ENCODE measurements at regions not wholly inside any gene's neighbourhood (a gene's known extent, or its start where the extent isn't known, plus 50 kb on each side); places are given as distances from the start of the nearest gene placed in this dataset.
"Not testable (repeated sequence)": the region's sequence is repeated elsewhere in the genome, so short reads cannot be mapped to it uniquely, and the experiment has no call there.

- DNase-seq; H3K27me3 Mint-ChIP-seq; H3K27me3 ChIP-seq (ENCODE audit: control insufficient read depth, insufficient read depth, low read length); H3K9me3 ChIP-seq (ENCODE audit: control insufficient read depth in 2 of 2, low read length in 2 of 2); H3K9me3 Mint-ChIP-seq; H3K36me3 Mint-ChIP-seq; H3K36me3 ChIP-seq (ENCODE audit: control insufficient read depth, insufficient read depth, low read length); H3K4me3 ChIP-seq (ENCODE audit: low read depth, low read length); H3K27ac Mint-ChIP-seq; H3K4me3 Mint-ChIP-seq; H3K27ac ChIP-seq (ENCODE audit: insufficient read depth, low read length, poor library complexity, severe bottlenecking); ATAC-seq (ENCODE audit: low read depth in 2 of 2): not testable (repeated sequence)
- peaks cover 10 to 23% (median 16%) of the 10 kb centered on the region in 4 donors for H3K4me1 Mint-ChIP-seq
- peaks cover 15% of the 10 kb centered on the region for H3K4me1 ChIP-seq (ENCODE audit: control insufficient read depth, insufficient read depth, low read length, poor library complexity, severe bottlenecking)
Observed at GRCh38 chr15:22249511-22249910, 169.2 kb downstream of the OR4M2 start.

GRCh38 chr15:22250501-22251290 lies 170.4 kb downstream of the OR4M2 start:
- H3K9me3 ChIP-seq (ENCODE audit: control insufficient read depth in 2 of 2, low read length in 2 of 2); ATAC-seq (ENCODE audit: low read depth in 2 of 2); H3K27me3 ChIP-seq (ENCODE audit: control insufficient read depth, insufficient read depth, low read length); H3K4me3 Mint-ChIP-seq; H3K27me3 Mint-ChIP-seq; H3K36me3 Mint-ChIP-seq; DNase-seq; H3K27ac Mint-ChIP-seq; H3K27ac ChIP-seq (ENCODE audit: insufficient read depth, low read length, poor library complexity, severe bottlenecking); H3K4me3 ChIP-seq (ENCODE audit: low read depth, low read length); H3K9me3 Mint-ChIP-seq; H3K36me3 ChIP-seq (ENCODE audit: control insufficient read depth, insufficient read depth, low read length): not testable (repeated sequence)
- H3K4me1 ChIP-seq (ENCODE audit: control insufficient read depth, insufficient read depth, low read length, poor library complexity, severe bottlenecking), result peaks cover 22% of the 10 kb centered on the region
- H3K4me1 Mint-ChIP-seq, result peaks cover 15 to 35% (median 23%) of the 10 kb centered on the region in 4 donors

- H3K4me3 Mint-ChIP-seq, result no peak overlapping the region
- Histone ChIP-seq H3K4me3 (ENCODE audit: low read depth, low read length) (no peak overlapping the region), H3K36me3 (ENCODE audit: control insufficient read depth, insufficient read depth, low read length) (no peaks in the 10 kb centered on the region), H3K4me1 (ENCODE audit: control insufficient read depth, insufficient read depth, low read length, poor library complexity, severe bottlenecking) (peaks cover 22% of the 10 kb centered on the region), H3K9me3 (ENCODE audit: control insufficient read depth in 2 of 2, low read length in 2 of 2) (no peaks in the 10 kb centered on the region), H3K27ac (ENCODE audit: insufficient read depth, low read length, poor library complexity, severe bottlenecking) (no peak overlapping the region), H3K27me3 (ENCODE audit: control insufficient read depth, insufficient read depth, low read length) (no peaks in the 10 kb centered on the region)
- H3K36me3 Mint-ChIP-seq, result peaks cover 6% of the 10 kb centered on the region
- H3K4me1 Mint-ChIP-seq, result peaks cover 11 to 41% (median 25%) of the 10 kb centered on the region in 4 donors
- no peaks in the 10 kb centered on the region for H3K9me3 Mint-ChIP-seq
- H3K27ac Mint-ChIP-seq, result peak overlapping the region in 1 of 3 donors; percentile 6
- no peak for ATAC-seq (ENCODE audit: low read depth in 2 of 2)
- H3K27me3 Mint-ChIP-seq, result no peaks in the 10 kb centered on the region
- no peak for DNase-seq
Observed at GRCh38 chr15:22251422-22251821, 171.1 kb downstream of the OR4M2 start.

GRCh38 chr15:22252047-22252446 lies 171.7 kb downstream of the OR4M2 start:
- H3K36me3 ChIP-seq (ENCODE audit: control insufficient read depth, insufficient read depth, low read length); DNase-seq; H3K27ac ChIP-seq (ENCODE audit: insufficient read depth, low read length, poor library complexity, severe bottlenecking); H3K27me3 ChIP-seq (ENCODE audit: control insufficient read depth, insufficient read depth, low read length); H3K27me3 Mint-ChIP-seq; ATAC-seq (ENCODE audit: low read depth in 2 of 2); H3K9me3 ChIP-seq (ENCODE audit: control insufficient read depth in 2 of 2, low read length in 2 of 2); H3K36me3 Mint-ChIP-seq; H3K9me3 Mint-ChIP-seq; H3K4me3 ChIP-seq (ENCODE audit: low read depth, low read length): not testable (repeated sequence)
- peaks cover 22% of the 10 kb centered on the region for H3K4me1 ChIP-seq (ENCODE audit: control insufficient read depth, insufficient read depth, low read length, poor library complexity, severe bottlenecking)
- peak overlapping the region in 1 of 3 donors; percentile 6 for H3K27ac Mint-ChIP-seq
- peak overlapping the region in 1 of 4 donors; percentile 1 for H3K4me3 Mint-ChIP-seq
- H3K4me1 Mint-ChIP-seq, result peaks cover 11 to 45% (median 25%) of the 10 kb centered on the region in 4 donors

- Mint-ChIP-seq H3K4me3 (peak overlapping the region in 1 of 4 donors; percentile 45), H3K4me1 (peaks cover 11 to 45% (median 25%) of the 10 kb centered on the region in 4 donors), H3K27ac (peak overlapping the region in 1 of 3 donors; percentile 6)
- not testable (repeated sequence) for ATAC-seq (ENCODE audit: low read depth in 2 of 2); DNase-seq; H3K9me3 ChIP-seq (ENCODE audit: control insufficient read depth in 2 of 2, low read length in 2 of 2); H3K9me3 Mint-ChIP-seq; H3K27me3 Mint-ChIP-seq; H3K36me3 Mint-ChIP-seq; H3K27ac ChIP-seq (ENCODE audit: insufficient read depth, low read length, poor library complexity, severe bottlenecking); H3K4me3 ChIP-seq (ENCODE audit: low read depth, low read length); H3K36me3 ChIP-seq (ENCODE audit: control insufficient read depth, insufficient read depth, low read length); H3K27me3 ChIP-seq (ENCODE audit: control insufficient read depth, insufficient read depth, low read length)
- H3K4me1 ChIP-seq (ENCODE audit: control insufficient read depth, insufficient read depth, low read length, poor library complexity, severe bottlenecking), result peaks cover 22% of the 10 kb centered on the region
Observed at GRCh38 chr15:22252521-22252920, 172.2 kb downstream of the OR4M2 start.

GRCh38 chr15:22253002-22253675 lies 172.8 kb downstream of the OR4M2 start:
- not testable (repeated sequence) for ATAC-seq (ENCODE audit: low read depth in 2 of 2); H3K27ac ChIP-seq (ENCODE audit: insufficient read depth, low read length, poor library complexity, severe bottlenecking); H3K4me3 ChIP-seq (ENCODE audit: low read depth, low read length); H3K27me3 ChIP-seq (ENCODE audit: control insufficient read depth, insufficient read depth, low read length); H3K9me3 ChIP-seq (ENCODE audit: control insufficient read depth in 2 of 2, low read length in 2 of 2); DNase-seq; H3K27me3 Mint-ChIP-seq; H3K36me3 Mint-ChIP-seq; H3K36me3 ChIP-seq (ENCODE audit: control insufficient read depth, insufficient read depth, low read length); H3K9me3 Mint-ChIP-seq
- H3K4me1 Mint-ChIP-seq, result peaks cover 11 to 45% (median 24%) of the 10 kb centered on the region in 4 donors
- H3K4me3 Mint-ChIP-seq, result peak overlapping the region in 1 of 4 donors; percentile 45
- H3K4me1 ChIP-seq (ENCODE audit: control insufficient read depth, insufficient read depth, low read length, poor library complexity, severe bottlenecking), result peaks cover 22% of the 10 kb centered on the region
- H3K27ac Mint-ChIP-seq, result peak overlapping the region in 2 of 3 donors; percentile 37 to 85

- Histone ChIP-seq H3K9me3 (ENCODE audit: control insufficient read depth in 2 of 2, low read length in 2 of 2) (no peaks in the 10 kb centered on the region), H3K36me3 (ENCODE audit: control insufficient read depth, insufficient read depth, low read length) (no peaks in the 10 kb centered on the region), H3K27me3 (ENCODE audit: control insufficient read depth, insufficient read depth, low read length) (no peaks in the 10 kb centered on the region), H3K4me3 (ENCODE audit: low read depth, low read length) (peak overlapping the region; percentile 48), H3K4me1 (ENCODE audit: control insufficient read depth, insufficient read depth, low read length, poor library complexity, severe bottlenecking) (peaks cover 26% of the 10 kb centered on the region), H3K27ac (ENCODE audit: insufficient read depth, low read length, poor library complexity, severe bottlenecking) (no peak overlapping the region)
- H3K9me3 Mint-ChIP-seq, result no peaks in the 10 kb centered on the region
- H3K27me3 Mint-ChIP-seq, result no peaks in the 10 kb centered on the region
- H3K36me3 Mint-ChIP-seq, result no peaks in the 10 kb centered on the region
- H3K27ac Mint-ChIP-seq, result peak overlapping the region in 2 of 3 donors; percentile 37 to 85
- DNase-seq (peak in 2 of 3 donors; percentile 19 to 64), ATAC-seq (ENCODE audit: low read depth in 2 of 2) (peak; percentile 43 to 49)
- peak overlapping the region; percentile 3 to 69 (median 46) for H3K4me3 Mint-ChIP-seq
- H3K4me1 Mint-ChIP-seq, result peaks cover 11 to 49% (median 24%) of the 10 kb centered on the region in 4 donors
Observed at GRCh38 chr15:22253676-22254408, 173.5 kb downstream of the OR4M2 start.

All from CD4-positive, CD25-positive, alpha-beta regulatory T cell (primary cell).